H1 (cell line): ENCODE measurements at regions not wholly inside any gene's neighbourhood (a gene's known extent, or its start where the extent isn't known, plus 50 kb on each side); places are given as distances from the start of the nearest gene placed in this dataset.

Source experiments
- CTCF ChIA-PET: fragments of 300-600 bp; sonication (Branson Sonifier 250); formaldehyde crosslinking; loops from one replicate; lab custom pipeline; 2021; ENCODE audit not compliant: partially characterized antibody; lab: Charles Lee
- POLR2A ChIA-PET: fragments of 300-600 bp; sonication (Branson Sonifier 250); formaldehyde crosslinking; loops from one replicate; lab custom pipeline; 2021; ENCODE audit warnings: inconsistent platforms; ENCODE audit not compliant: partially characterized antibody; lab: Charles Lee
- DNase-seq, 2 experiments: peaks; one replicate each; pipeline versions ENCODE4 v3.0.0 to v3.0.0-alpha.2; 2010 to 2022; ENCODE audit warnings: low spot score in 2 of 2, low read depth in 1 of 2, mixed read lengths in 1 of 2
- FAIRE-seq: peaks from 2 replicates; lab custom pipeline; 2011; peaks lifted over from hg19 to GRCh38; lab: Jason Lieb, UNC
- H2AFZ ChIP-seq: 2 replicates; pipeline ENCODE4 v1.8.1; 2012; ENCODE audit warnings: low read length, inconsistent platforms
- H2AK5ac ChIP-seq: 2 replicates; pipeline ENCODE4 v1.6.1; 2013; ENCODE audit warnings: low read depth, low read length
- H2BK120ac ChIP-seq: replicated peaks from 2 replicates; pipeline ENCODE3; 2013; ENCODE audit warnings: low read depth, low read length, inconsistent platforms
- H2BK12ac ChIP-seq: 2 replicates; pipeline ENCODE4 v1.6.1; 2013; ENCODE audit warnings: low read depth, low read length
- H2BK15ac ChIP-seq: 2 replicates; pipeline ENCODE4 v1.6.1; 2013; ENCODE audit warnings: low read length
- H2BK20ac ChIP-seq: 2 replicates; pipeline ENCODE4 v1.6.1; 2013; ENCODE audit warnings: low read length
- H2BK5ac ChIP-seq: 2 replicates; pipeline ENCODE4 v1.6.1; 2013; ENCODE audit warnings: low read depth, low read length
- H3K14ac ChIP-seq: 2 replicates; pipeline ENCODE4 v1.6.1; 2013; ENCODE audit warnings: inconsistent platforms; ENCODE audit not compliant: insufficient read length
- H3K18ac ChIP-seq: 2 replicates; pipeline ENCODE4 v1.6.1; 2013; ENCODE audit warnings: low read length; ENCODE audit errors: extremely low read depth
- H3K23ac ChIP-seq: 2 replicates; pipeline ENCODE4 v1.6.1; 2013; ENCODE audit warnings: inconsistent platforms; ENCODE audit not compliant: insufficient read length
- H3K23me2 ChIP-seq: 2 replicates; pipeline ENCODE4 v1.6.1; 2013; ENCODE audit warnings: low read depth, low read length
- H3K27ac ChIP-seq: 2 replicates; pipeline ENCODE4 v1.6.1; 2011; ENCODE audit warnings: low read depth, low read length, inconsistent platforms
- H3K27me3 ChIP-seq, 4 experiments: replicated peaks in 1 of 4; 1 replicate in 1 of 4; 2 replicates in 3 of 4; pipeline versions ENCODE4 v1.6.1 to v1.8.1; 2011 to 2013; ENCODE audit warnings: low read length in 3 of 4, mild to moderate bottlenecking in 3 of 4, inconsistent platforms in 2 of 4, mixed read lengths in 2 of 4, moderate library complexity in 1 of 4; ENCODE audit not compliant: control insufficient read depth in 3 of 4, insufficient read depth in 3 of 4; ENCODE audit errors: extremely low read depth in 1 of 4
- H3K36me3 ChIP-seq, 4 experiments: 2 replicates each; pipeline versions ENCODE4 v1.6.1 to v1.8.1; 2011 to 2013; ENCODE audit warnings: mild to moderate bottlenecking in 4 of 4, low read length in 3 of 4, moderate library complexity in 2 of 4, control low read depth in 1 of 4, inconsistent platforms in 1 of 4; ENCODE audit not compliant: insufficient read depth in 4 of 4, control insufficient read depth in 2 of 4
- H3K4ac ChIP-seq: replicated peaks from 2 replicates; pipeline ENCODE3; 2013; ENCODE audit warnings: low read length, low read depth, mixed read lengths, inconsistent platforms; ENCODE audit not compliant: insufficient read length
- H3K4me1 ChIP-seq, 4 experiments: replicated peaks in 1 of 4; 1 replicate in 1 of 4; 2 replicates in 3 of 4; pipeline versions ENCODE4 v1.6.1 to v1.8.1; 2011 to 2013; ENCODE audit warnings: low read length in 3 of 4, inconsistent platforms in 2 of 4, mixed read lengths in 1 of 4; ENCODE audit not compliant: insufficient read depth in 4 of 4, control insufficient read depth in 3 of 4
- H3K4me2 ChIP-seq, 2 experiments: 2 replicates each; pipeline versions ENCODE4 v1.6.1 to v1.8.1; 2011 to 2013; ENCODE audit warnings: low read depth in 2 of 2, low read length in 2 of 2, control low read depth in 1 of 2, inconsistent platforms in 1 of 2, mild to moderate bottlenecking in 1 of 2; ENCODE audit not compliant: insufficient read depth in 1 of 2
- H3K4me3 ChIP-seq, 4 experiments: fragments of 200-600, 300-600 bp in 1 of 4; sonication (generic), shearing (Covaris generic), sonication (Bioruptor Twin) in 1 of 4; 2 replicates each; pipeline versions ENCODE4 v1.5.1 to v1.8.1; 2011 to 2016; ENCODE audit warnings: low read length in 4 of 4, low read depth in 3 of 4, control low read depth in 2 of 4, inconsistent platforms in 2 of 4, mild to moderate bottlenecking in 2 of 4, mixed read lengths in 1 of 4, moderate library complexity in 1 of 4; ENCODE audit not compliant: insufficient read depth in 2 of 4; ENCODE audit errors: extremely low read depth in 1 of 4
- H3K56ac ChIP-seq: replicated peaks from 2 replicates; pipeline ENCODE3; 2013; ENCODE audit warnings: low read depth, mild to moderate bottlenecking, mixed read lengths, low read length, inconsistent platforms; ENCODE audit not compliant: insufficient read length
- H3K79me1 ChIP-seq: 2 replicates; pipeline ENCODE4 v1.6.1; 2013; ENCODE audit warnings: low read depth, low read length, control low read depth
- H3K79me2 ChIP-seq, 2 experiments: 2 replicates each; pipeline versions ENCODE4 v1.6.1 to v1.8.1; 2012 to 2013; ENCODE audit warnings: low read length in 2 of 2, mild to moderate bottlenecking in 2 of 2, inconsistent platforms in 1 of 2; ENCODE audit not compliant: insufficient read depth in 2 of 2, control insufficient read depth in 1 of 2
- H3K9ac ChIP-seq, 4 experiments: replicated peaks in 1 of 4; 1 replicate in 1 of 4; 2 replicates in 3 of 4; pipeline versions ENCODE4 v1.6.1 to v1.8.1; 2011 to 2013; ENCODE audit warnings: low read depth in 3 of 4, low read length in 3 of 4, control low read depth in 2 of 4, mild to moderate bottlenecking in 2 of 4, moderate library complexity in 2 of 4, inconsistent platforms in 1 of 4; ENCODE audit errors: extremely low read depth in 1 of 4
- H3K9me3 ChIP-seq, 2 experiments: 2 replicates each; pipeline versions ENCODE4 v1.6.1 to v1.8.1; 2012 to 2013; ENCODE audit warnings: mild to moderate bottlenecking in 2 of 2, moderate library complexity in 2 of 2, control low read depth in 1 of 2, inconsistent platforms in 1 of 2, low read depth in 1 of 2, low read length in 1 of 2, mixed read lengths in 1 of 2; ENCODE audit not compliant: insufficient read depth in 2 of 2
- H4K20me1 ChIP-seq, 2 experiments: replicated peaks in 1 of 2; 2 replicates each; pipeline versions ENCODE3 to v1.8.1; 2011 to 2013; ENCODE audit warnings: inconsistent platforms in 2 of 2, low read length in 2 of 2, mild to moderate bottlenecking in 1 of 2; ENCODE audit not compliant: insufficient read depth in 2 of 2, control insufficient read depth in 1 of 2
- H4K5ac ChIP-seq: 2 replicates; pipeline ENCODE4 v1.6.1; 2013; ENCODE audit warnings: low read length, low read depth, mixed read lengths, inconsistent platforms; ENCODE audit not compliant: insufficient read length
- H4K8ac ChIP-seq: 2 replicates; pipeline ENCODE4 v1.8.0; 2013; ENCODE audit warnings: mild to moderate bottlenecking, moderate library complexity, low read length, inconsistent platforms; ENCODE audit not compliant: insufficient read depth; ENCODE audit errors: extremely low read depth
- H4K91ac ChIP-seq: replicated peaks from 2 replicates; pipeline ENCODE3; 2013; ENCODE audit warnings: low read length, mixed read lengths, inconsistent platforms; ENCODE audit not compliant: insufficient read length
- BACH1 ChIP-seq: IDR thresholded peaks from 2 replicates; pipeline ENCODE4 v1.6.1; 2012; ENCODE audit warnings: low read length, improper control_type of control experiment
- CHD1 ChIP-seq: IDR thresholded peaks from 2 replicates; pipeline ENCODE4 v1.6.1; 2012; ENCODE audit warnings: low read depth, low read length, improper control_type of control experiment
- CHD2 ChIP-seq: IDR thresholded peaks from 2 replicates; pipeline ENCODE4 v1.6.1; 2012; ENCODE audit warnings: low read length, improper control_type of control experiment
- CTBP2 ChIP-seq: IDR thresholded peaks from 2 replicates; pipeline ENCODE4 v1.7.0; 2011; ENCODE audit warnings: borderline replicate concordance, mild to moderate bottlenecking, moderate library complexity, mixed read lengths, low read length; ENCODE audit not compliant: insufficient read depth, insufficient read length
- E2F6 ChIP-seq: IDR thresholded peaks from 2 replicates; pipeline ENCODE4 v1.6.1; 2012; ENCODE audit warnings: inconsistent platforms
- FOSL1 ChIP-seq: IDR thresholded peaks from 2 replicates; pipeline ENCODE4 v1.6.1; 2011; ENCODE audit warnings: mild to moderate bottlenecking, low read depth, low read length, moderate library complexity; ENCODE audit not compliant: insufficient read depth
- KDM1A ChIP-seq: fragments of 200-600, 300-600 bp; sonication (generic); IDR thresholded peaks from 2 replicates; pipeline ENCODE4 v1.7.1; 2016; ENCODE audit warnings: mild to moderate bottlenecking, low read length, borderline replicate concordance
- NANOG ChIP-seq: IDR thresholded peaks from 2 replicates; pipeline ENCODE4 v1.6.1; 2011; ENCODE audit warnings: low read length, low read depth, mild to moderate bottlenecking, inconsistent platforms; ENCODE audit not compliant: insufficient read depth, poor library complexity, severe bottlenecking
- RAD21 ChIP-seq, 2 experiments: IDR thresholded peaks in 1 of 2; conservative IDR thresholded peaks in 1 of 2; 2 replicates each; pipeline ENCODE4 v1.6.1; 2011; ENCODE audit warnings: low read depth in 2 of 2, low read length in 2 of 2, improper control_type of control experiment in 1 of 2, inconsistent platforms in 1 of 2, mild to moderate bottlenecking in 1 of 2, moderate library complexity in 1 of 2
- RBBP5 ChIP-seq: IDR thresholded peaks from 2 replicates; pipeline ENCODE4 v1.7.1; 2012; ENCODE audit warnings: low read depth, mild to moderate bottlenecking, inconsistent platforms, low read length, moderate library complexity, borderline replicate concordance
- RFX5 ChIP-seq: IDR thresholded peaks from 2 replicates; pipeline ENCODE4 v1.6.1; 2011; ENCODE audit warnings: low read depth, low read length, improper control_type of control experiment, borderline replicate concordance
- RNF2 ChIP-seq: fragments of 200-900, 300-1000 bp; sonication (generic); IDR thresholded peaks from 2 replicates; pipeline ENCODE4 v1.7.1; 2016; ENCODE audit warnings: borderline replicate concordance, low read depth, mild to moderate bottlenecking, antibody characterized with exemption, low read length; ENCODE audit not compliant: poor library complexity, severe bottlenecking; ENCODE audit errors: missing control alignments
- TEAD4 ChIP-seq: IDR thresholded peaks from 2 replicates; pipeline ENCODE4 v1.6.1; 2012; ENCODE audit warnings: low read depth, low read length, inconsistent platforms, mixed read lengths
- WGBS, 2 experiments: shearing (Covaris generic) in 1 of 2; methylation state at CpG; one replicate each; pipeline versions ENCODE4 v1.1.6 to v1.1.7; 2013 to 2015; ENCODE audit warnings: low lambda C conversion rate in 2 of 2, mixed read lengths in 2 of 2, inconsistent platforms in 1 of 2, low coverage in 1 of 2, missing lambda C conversion rate in 1 of 2; ENCODE audit not compliant: insufficient replicate concordance in 2 of 2, insufficient coverage in 1 of 2, insufficient read length in 1 of 2; ENCODE audit errors: extremely low coverage in 1 of 2, missing lambda C conversion rate in 1 of 2; 5-methylcytosine and 5-hydroxymethylcytosine counted together

GRCh38 chrX:22343192-22343591 is 70.5 kb downstream of the CBLL2 start:
- Histone ChIP-seq H2BK20ac (no peak overlapping the region), H3K27me3 (no peaks in the 10 kb centered on the region), H3K9me3 (no peaks in the 10 kb centered on the region), H3K56ac (no peak overlapping the region), H4K8ac (no peak overlapping the region), H3K18ac (no peak overlapping the region), H3K9ac (no peak overlapping the region), H2BK12ac (no peak overlapping the region), H4K5ac (no peak overlapping the region), H2AK5ac (no peak overlapping the region), H3K4me3 (no peak overlapping the region), H3K4me1 (no peaks in the 10 kb centered on the region; a peak in 1 of 7 replicates), H3K79me2 (no peaks in the 10 kb centered on the region), H2AFZ (no peak overlapping the region), H3K14ac (no peak overlapping the region), H3K23me2 (no peaks in the 10 kb centered on the region), H3K27ac (no peak overlapping the region), H4K91ac (no peak overlapping the region), H3K23ac (no peak overlapping the region), H2BK15ac (no peak overlapping the region), H3K79me1 (no peaks in the 10 kb centered on the region), H3K4me2 (no peak overlapping the region), H3K4ac (no peak overlapping the region), H4K20me1 (no peaks in the 10 kb centered on the region), H2BK120ac (no peak overlapping the region), H3K36me3 (no peaks in the 10 kb centered on the region), H2BK5ac (no peak overlapping the region)
- FAIRE-seq (no peak), DNase-seq (no peak)
- POLR2A ChIA-PET: no interaction called here
- CTCF ChIA-PET: interaction anchor here (0.6 kb wide), 1 partner anchor 355 kb away, joined by 3 read pairs; no protein-coding TSS in a partner anchor
- 90% methylated on average over 7 of the region's 8 CpGs; no CpG with 5 or more reads in 1 of the 2 experiments for WGBS, 2 experiments
- TF ChIP-seq CHD1 (no peak), RNF2 (no peak), FOSL1 (no peak), KDM1A (no peak), NANOG (no peak), CTBP2 (no peak), RBBP5 (no peak), CHD2 (no peak), E2F6 (no peak), TEAD4 (no peak), BACH1 (no peak), RFX5 (no peak), RAD21 (IDR thresholded peaks at IDR 0.05 in 1 of 2, conservative IDR thresholded peaks at IDR 0.05 in 1 of 2; ENCODE audit: low read depth in 2 of 2, low read length in 2 of 2) (no peak)
